H1 (cell line): ENCODE measurements at regions not wholly inside any gene's neighbourhood (a gene's known extent, or its start where the extent isn't known, plus 50 kb on each side); places are given as distances from the start of the nearest gene placed in this dataset.

Experiments used
- CTCF ChIA-PET: fragments of 300-600 bp; sonication (Branson Sonifier 250); formaldehyde crosslinking; loops from one replicate; lab custom pipeline; 2021; ENCODE audit not compliant: partially characterized antibody; lab: Charles Lee
- POLR2A ChIA-PET: fragments of 300-600 bp; sonication (Branson Sonifier 250); formaldehyde crosslinking; loops from one replicate; lab custom pipeline; 2021; ENCODE audit warnings: inconsistent platforms; ENCODE audit not compliant: partially characterized antibody; lab: Charles Lee
- DNase-seq, 2 experiments: peaks; one replicate each; pipeline versions ENCODE4 v3.0.0 to v3.0.0-alpha.2; 2010 to 2022; ENCODE audit warnings: low spot score in 2 of 2, low read depth in 1 of 2, mixed read lengths in 1 of 2
- FAIRE-seq: peaks from 2 replicates; lab custom pipeline; 2011; peaks lifted over from hg19 to GRCh38; lab: Jason Lieb, UNC
- H2AFZ ChIP-seq: 2 replicates; pipeline ENCODE4 v1.8.1; 2012; ENCODE audit warnings: low read length, inconsistent platforms
- H2AK5ac ChIP-seq: 2 replicates; pipeline ENCODE4 v1.6.1; 2013; ENCODE audit warnings: low read depth, low read length
- H2BK120ac ChIP-seq: replicated peaks from 2 replicates; pipeline ENCODE3; 2013; ENCODE audit warnings: low read depth, low read length, inconsistent platforms
- H2BK12ac ChIP-seq: 2 replicates; pipeline ENCODE4 v1.6.1; 2013; ENCODE audit warnings: low read depth, low read length
- H2BK15ac ChIP-seq: 2 replicates; pipeline ENCODE4 v1.6.1; 2013; ENCODE audit warnings: low read length
- H2BK20ac ChIP-seq: 2 replicates; pipeline ENCODE4 v1.6.1; 2013; ENCODE audit warnings: low read length
- H2BK5ac ChIP-seq: 2 replicates; pipeline ENCODE4 v1.6.1; 2013; ENCODE audit warnings: low read depth, low read length
- H3K14ac ChIP-seq: 2 replicates; pipeline ENCODE4 v1.6.1; 2013; ENCODE audit warnings: inconsistent platforms; ENCODE audit not compliant: insufficient read length
- H3K18ac ChIP-seq: 2 replicates; pipeline ENCODE4 v1.6.1; 2013; ENCODE audit warnings: low read length; ENCODE audit errors: extremely low read depth
- H3K23ac ChIP-seq: 2 replicates; pipeline ENCODE4 v1.6.1; 2013; ENCODE audit warnings: inconsistent platforms; ENCODE audit not compliant: insufficient read length
- H3K23me2 ChIP-seq: 2 replicates; pipeline ENCODE4 v1.6.1; 2013; ENCODE audit warnings: low read depth, low read length
- H3K27ac ChIP-seq: 2 replicates; pipeline ENCODE4 v1.6.1; 2011; ENCODE audit warnings: low read depth, low read length, inconsistent platforms
- H3K27me3 ChIP-seq, 4 experiments: replicated peaks in 1 of 4; 1 replicate in 1 of 4; 2 replicates in 3 of 4; pipeline versions ENCODE4 v1.6.1 to v1.8.1; 2011 to 2013; ENCODE audit warnings: low read length in 3 of 4, mild to moderate bottlenecking in 3 of 4, inconsistent platforms in 2 of 4, mixed read lengths in 2 of 4, moderate library complexity in 1 of 4; ENCODE audit not compliant: control insufficient read depth in 3 of 4, insufficient read depth in 3 of 4; ENCODE audit errors: extremely low read depth in 1 of 4
- H3K36me3 ChIP-seq, 4 experiments: 2 replicates each; pipeline versions ENCODE4 v1.6.1 to v1.8.1; 2011 to 2013; ENCODE audit warnings: mild to moderate bottlenecking in 4 of 4, low read length in 3 of 4, moderate library complexity in 2 of 4, control low read depth in 1 of 4, inconsistent platforms in 1 of 4; ENCODE audit not compliant: insufficient read depth in 4 of 4, control insufficient read depth in 2 of 4
- H3K4ac ChIP-seq: replicated peaks from 2 replicates; pipeline ENCODE3; 2013; ENCODE audit warnings: low read length, low read depth, mixed read lengths, inconsistent platforms; ENCODE audit not compliant: insufficient read length
- H3K4me1 ChIP-seq, 4 experiments: replicated peaks in 1 of 4; 1 replicate in 1 of 4; 2 replicates in 3 of 4; pipeline versions ENCODE4 v1.6.1 to v1.8.1; 2011 to 2013; ENCODE audit warnings: low read length in 3 of 4, inconsistent platforms in 2 of 4, mixed read lengths in 1 of 4; ENCODE audit not compliant: insufficient read depth in 4 of 4, control insufficient read depth in 3 of 4
- H3K4me2 ChIP-seq, 2 experiments: 2 replicates each; pipeline versions ENCODE4 v1.6.1 to v1.8.1; 2011 to 2013; ENCODE audit warnings: low read depth in 2 of 2, low read length in 2 of 2, control low read depth in 1 of 2, inconsistent platforms in 1 of 2, mild to moderate bottlenecking in 1 of 2; ENCODE audit not compliant: insufficient read depth in 1 of 2
- H3K4me3 ChIP-seq, 4 experiments: fragments of 200-600, 300-600 bp in 1 of 4; sonication (generic), shearing (Covaris generic), sonication (Bioruptor Twin) in 1 of 4; 2 replicates each; pipeline versions ENCODE4 v1.5.1 to v1.8.1; 2011 to 2016; ENCODE audit warnings: low read length in 4 of 4, low read depth in 3 of 4, control low read depth in 2 of 4, inconsistent platforms in 2 of 4, mild to moderate bottlenecking in 2 of 4, mixed read lengths in 1 of 4, moderate library complexity in 1 of 4; ENCODE audit not compliant: insufficient read depth in 2 of 4; ENCODE audit errors: extremely low read depth in 1 of 4
- H3K56ac ChIP-seq: replicated peaks from 2 replicates; pipeline ENCODE3; 2013; ENCODE audit warnings: low read depth, mild to moderate bottlenecking, mixed read lengths, low read length, inconsistent platforms; ENCODE audit not compliant: insufficient read length
- H3K79me1 ChIP-seq: 2 replicates; pipeline ENCODE4 v1.6.1; 2013; ENCODE audit warnings: low read depth, low read length, control low read depth
- H3K79me2 ChIP-seq, 2 experiments: 2 replicates each; pipeline versions ENCODE4 v1.6.1 to v1.8.1; 2012 to 2013; ENCODE audit warnings: low read length in 2 of 2, mild to moderate bottlenecking in 2 of 2, inconsistent platforms in 1 of 2; ENCODE audit not compliant: insufficient read depth in 2 of 2, control insufficient read depth in 1 of 2
- H3K9ac ChIP-seq, 4 experiments: replicated peaks in 1 of 4; 1 replicate in 1 of 4; 2 replicates in 3 of 4; pipeline versions ENCODE4 v1.6.1 to v1.8.1; 2011 to 2013; ENCODE audit warnings: low read depth in 3 of 4, low read length in 3 of 4, control low read depth in 2 of 4, mild to moderate bottlenecking in 2 of 4, moderate library complexity in 2 of 4, inconsistent platforms in 1 of 4; ENCODE audit errors: extremely low read depth in 1 of 4
- H3K9me3 ChIP-seq, 2 experiments: 2 replicates each; pipeline versions ENCODE4 v1.6.1 to v1.8.1; 2012 to 2013; ENCODE audit warnings: mild to moderate bottlenecking in 2 of 2, moderate library complexity in 2 of 2, control low read depth in 1 of 2, inconsistent platforms in 1 of 2, low read depth in 1 of 2, low read length in 1 of 2, mixed read lengths in 1 of 2; ENCODE audit not compliant: insufficient read depth in 2 of 2
- H4K20me1 ChIP-seq, 2 experiments: replicated peaks in 1 of 2; 2 replicates each; pipeline versions ENCODE3 to v1.8.1; 2011 to 2013; ENCODE audit warnings: inconsistent platforms in 2 of 2, low read length in 2 of 2, mild to moderate bottlenecking in 1 of 2; ENCODE audit not compliant: insufficient read depth in 2 of 2, control insufficient read depth in 1 of 2
- H4K5ac ChIP-seq: 2 replicates; pipeline ENCODE4 v1.6.1; 2013; ENCODE audit warnings: low read length, low read depth, mixed read lengths, inconsistent platforms; ENCODE audit not compliant: insufficient read length
- H4K8ac ChIP-seq: 2 replicates; pipeline ENCODE4 v1.8.0; 2013; ENCODE audit warnings: mild to moderate bottlenecking, moderate library complexity, low read length, inconsistent platforms; ENCODE audit not compliant: insufficient read depth; ENCODE audit errors: extremely low read depth
- H4K91ac ChIP-seq: replicated peaks from 2 replicates; pipeline ENCODE3; 2013; ENCODE audit warnings: low read length, mixed read lengths, inconsistent platforms; ENCODE audit not compliant: insufficient read length
- CBX8 ChIP-seq: fragments of 300-800, 300-1000 bp; sonication (generic); IDR thresholded peaks from 2 replicates; pipeline ENCODE4 v1.7.1; 2016; ENCODE audit warnings: low read depth, low read length, borderline replicate concordance
- MAFK ChIP-seq: IDR thresholded peaks from 2 replicates; pipeline ENCODE4 v1.6.1; 2012; ENCODE audit warnings: low read depth, mild to moderate bottlenecking, improper control_type of control experiment, low read length
- RNF2 ChIP-seq: fragments of 200-900, 300-1000 bp; sonication (generic); IDR thresholded peaks from 2 replicates; pipeline ENCODE4 v1.7.1; 2016; ENCODE audit warnings: borderline replicate concordance, low read depth, mild to moderate bottlenecking, antibody characterized with exemption, low read length; ENCODE audit not compliant: poor library complexity, severe bottlenecking; ENCODE audit errors: missing control alignments
- WGBS, 2 experiments: shearing (Covaris generic) in 1 of 2; methylation state at CpG; one replicate each; pipeline versions ENCODE4 v1.1.6 to v1.1.7; 2013 to 2015; ENCODE audit warnings: low lambda C conversion rate in 2 of 2, mixed read lengths in 2 of 2, inconsistent platforms in 1 of 2, low coverage in 1 of 2, missing lambda C conversion rate in 1 of 2; ENCODE audit not compliant: insufficient replicate concordance in 2 of 2, insufficient coverage in 1 of 2, insufficient read length in 1 of 2; ENCODE audit errors: extremely low coverage in 1 of 2, missing lambda C conversion rate in 1 of 2; 5-methylcytosine and 5-hydroxymethylcytosine counted together

DNA sequence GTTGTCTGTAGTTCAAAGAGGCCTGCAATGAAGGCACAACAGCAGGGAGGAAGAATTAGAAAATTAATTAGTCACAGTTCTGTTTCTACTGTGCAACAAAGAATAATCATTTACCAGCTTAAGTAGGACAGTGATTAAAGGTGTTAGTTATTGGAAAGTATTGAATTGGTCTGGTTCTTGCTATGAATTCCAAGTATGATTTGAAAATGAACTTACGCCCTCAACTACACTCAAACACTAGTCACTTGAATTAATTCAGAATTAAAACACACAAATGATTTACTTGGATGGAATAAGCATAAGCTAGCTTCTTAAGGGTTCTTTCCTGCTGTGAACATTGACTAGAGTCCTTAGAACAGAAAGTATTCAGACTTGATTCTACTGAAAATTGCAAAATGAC is 69.9 kb upstream of the EXOC1L start:
- TF ChIP-seq CBX8 (no peak), MAFK (no peak), RNF2 (no peak)
- Histone ChIP-seq H3K79me1 (no peaks in the 10 kb centered on the region), H3K23ac (no peak overlapping the region), H4K20me1 (no peaks in the 10 kb centered on the region), H2AK5ac (no peak overlapping the region), H3K27ac (no peak overlapping the region), H2BK12ac (no peak overlapping the region), H3K36me3 (no peaks in the 10 kb centered on the region), H2BK120ac (no peak overlapping the region), H3K9ac (no peak overlapping the region), H3K4me2 (no peak overlapping the region), H2BK20ac (no peak overlapping the region), H3K18ac (no peak overlapping the region), H3K14ac (no peak overlapping the region), H4K91ac (no peak overlapping the region), H3K4me1 (no peaks in the 10 kb centered on the region), H3K56ac (no peak overlapping the region), H3K9me3 (no peaks in the 10 kb centered on the region), H2BK15ac (no peak overlapping the region), H3K23me2 (no peaks in the 10 kb centered on the region), H4K8ac (no peak overlapping the region), H3K4ac (no peak overlapping the region), H2BK5ac (no peak overlapping the region), H2AFZ (no peak overlapping the region), H3K4me3 (no peak overlapping the region), H3K79me2 (no peaks in the 10 kb centered on the region), H3K27me3 (no peaks in the 10 kb centered on the region), H4K5ac (no peak overlapping the region)
- no peak for DNase-seq
- WGBS, 2 experiments: 94% methylated on average over 1 of the region's 1 CpG; no CpG with 5 or more reads in 1 of the 2 experiments
- FAIRE-seq: no peak
- POLR2A ChIA-PET: interaction anchor here (1.1 kb wide), 1 partner anchor 70 kb away, joined by 3 read pairs; the partner anchor contains the start of gene EXOC1L
- CTCF ChIA-PET: interaction anchor here (0.8 kb wide), 1 partner anchor 13 kb away, joined by 3 read pairs; no protein-coding TSS in a partner anchor
